A549 (cell line): ENCODE measurements at regions not wholly inside any gene's neighbourhood (a gene's known extent, or its start where the extent isn't known, plus 50 kb on each side); places are given as distances from the start of the nearest gene placed in this dataset.

Experiments used
- ATAC-seq, 2 experiments: fragments of 200-7000 bp in 1 of 2; fragments of >200 bp in 1 of 2; cut with Nextera tagmentation in 1 of 2; cut with Tn5 transposase in 1 of 2; 3 replicates each; pipeline versions ENCODE4 v1.8.0 to v1.9.1; 2018 to 2020; ENCODE audit warnings: mild to moderate bottlenecking in 1 of 2, moderate library complexity in 1 of 2
- CTCF ChIA-PET: fragments of 300-600 bp; sonication (Branson Sonifier 250); formaldehyde crosslinking; extraction: SDS; loops from one replicate; lab custom pipeline; 2021; ENCODE audit warnings: antibody characterized with exemption, inconsistent platforms; lab: Yijun Ruan, JAX
- POLR2A ChIA-PET: fragments of 350-600 bp; formaldehyde crosslinking; extraction: SDS; loops from one replicate; lab custom pipeline; 2021; ENCODE audit warnings: antibody characterized with exemption, inconsistent platforms; lab: Yijun Ruan, JAX
- DNase-seq, 2 experiments: peaks; one replicate each; pipeline versions ENCODE4 v3.0.0 to v3.0.0-alpha.2; 2011 to 2016; ENCODE audit warnings: low read depth in 1 of 2, low spot score in 1 of 2
- FAIRE-seq: peaks from 2 replicates; lab custom pipeline; 2011; peaks lifted over from hg19 to GRCh38; lab: Jason Lieb, UNC
- H3K27ac ChIP-seq, 2 experiments: fragments of >200 bp; sonication (Bioruptor Twin); formaldehyde crosslinking; 3 replicates each; pipeline ENCODE4 v1.5.1; 2016 to 2017
- H3K4me1 ChIP-seq: fragments of >200 bp; sonication (Bioruptor Twin); formaldehyde crosslinking; 3 replicates; pipeline ENCODE4 v1.6.1; 2016
- H3K4me2 ChIP-seq: fragments of >200 bp; sonication (Bioruptor Twin); formaldehyde crosslinking; 3 replicates; pipeline ENCODE4 v1.6.1; 2016
- H3K4me3 ChIP-seq: fragments of >200 bp; sonication (Bioruptor Twin); formaldehyde crosslinking; 3 replicates; pipeline ENCODE4 v1.5.1; 2016
- H3K9me3 ChIP-seq: fragments of >200 bp; sonication (Bioruptor Twin); formaldehyde crosslinking; 3 replicates; pipeline ENCODE4 v1.6.1; 2016
- CHD2 ChIP-seq: fragments of 150-350 bp; IDR thresholded peaks from 2 replicates; pipeline ENCODE4 v1.6.1; 2014; ENCODE audit warnings: low read length; ENCODE audit not compliant: partially characterized antibody
- EHF ChIP-seq: fragments of 250-450 bp; sonication (Bioruptor Pico); IDR thresholded peaks from 2 replicates; pipeline ENCODE4 v1.5.0; 2020; ENCODE audit warnings: mild to moderate bottlenecking
- EHMT2 ChIP-seq: fragments of 200-600 bp; sonication (generic); IDR thresholded peaks from 2 replicates; pipeline ENCODE4 v1.6.1; 2016; ENCODE audit warnings: antibody characterized with exemption, low read depth, mild to moderate bottlenecking, moderate library complexity
- GATA3 ChIP-seq: IDR thresholded peaks from 2 replicates; pipeline ENCODE4 v1.6.1; 2012; ENCODE audit warnings: borderline replicate concordance
- HDAC2 ChIP-seq: fragments of 200-600 bp; sonication (generic); IDR thresholded peaks from 2 replicates; pipeline ENCODE4 v1.6.1; 2016
- HEYL ChIP-seq: fragments of 250-450 bp; sonication (Bioruptor Pico); IDR thresholded peaks from 2 replicates; pipeline ENCODE4 v1.8.0; 2021; ENCODE audit warnings: mild to moderate bottlenecking, moderate library complexity
- HOXB13 ChIP-seq: fragments of 250-450 bp; sonication (Bioruptor Pico); IDR thresholded peaks from 2 replicates; pipeline ENCODE4 v1.5.0; 2020; ENCODE audit warnings: low read depth, mild to moderate bottlenecking, moderate library complexity
- MAZ ChIP-seq: fragments of 150-350 bp; IDR thresholded peaks from 2 replicates; pipeline ENCODE4 v1.6.1; 2014; ENCODE audit warnings: antibody characterized with exemption, low read depth, low read length, borderline replicate concordance
- MYC ChIP-seq: IDR thresholded peaks from 2 replicates; pipeline ENCODE4 v1.6.1; 2012; ENCODE audit warnings: mild to moderate bottlenecking, inconsistent platforms, low read length, improper control_type of control experiment, borderline replicate concordance
- NFE2L2 ChIP-seq: fragments of 150-350 bp; conservative IDR thresholded peaks from 2 replicates; pipeline ENCODE4 v1.6.1; 2014; ENCODE audit warnings: low read length
- NPAS2 ChIP-seq: fragments of 250-450 bp; sonication (Bioruptor Pico); IDR thresholded peaks from 2 replicates; pipeline ENCODE4 v1.8.0; 2022; ENCODE audit warnings: mild to moderate bottlenecking, moderate library complexity, borderline replicate concordance
- NR3C1 ChIP-seq: fragments of >200 bp; sonication (Bioruptor Twin); formaldehyde crosslinking; IDR thresholded peaks from 3 replicates; pipeline ENCODE4 v1.6.1; 2017
- POLR2A ChIP-seq: IDR thresholded peaks from 2 replicates; pipeline ENCODE4 v1.6.1; 2012; ENCODE audit warnings: mild to moderate bottlenecking, low read length
- RFX5 ChIP-seq: fragments of 450-650 bp; IDR thresholded peaks from 2 replicates; pipeline ENCODE4 v1.7.1; 2014; ENCODE audit warnings: antibody characterized with exemption, mild to moderate bottlenecking, moderate library complexity
- SREBF2 ChIP-seq: fragments of 450-650 bp; IDR thresholded peaks from 2 replicates; pipeline ENCODE4 v1.6.1; 2014; ENCODE audit warnings: mild to moderate bottlenecking, moderate library complexity
- ZFP36 ChIP-seq: fragments of 450-650 bp; IDR thresholded peaks from 2 replicates; pipeline ENCODE4 v1.6.1; 2014; ENCODE audit warnings: borderline replicate concordance; ENCODE audit not compliant: partially characterized antibody
- ZNF302 ChIP-seq: fragments of 250-450 bp; sonication (Bioruptor Pico); IDR thresholded peaks from 2 replicates; pipeline ENCODE4 v1.9.0; 2021; ENCODE audit warnings: inconsistent platforms, mild to moderate bottlenecking, moderate library complexity
- ZSCAN20 ChIP-seq: fragments of 250-450 bp; sonication (Bioruptor Pico); IDR thresholded peaks from 2 replicates; pipeline ENCODE4 v1.8.0; 2022; ENCODE audit warnings: mild to moderate bottlenecking, moderate library complexity
- WGBS: methylation state at CpG from one replicate; pipeline ENCODE4 v1.1.6; 2017; ENCODE audit errors: missing lambda C conversion rate; 5-methylcytosine and 5-hydroxymethylcytosine counted together
- TF ChIP-seq, protein P1 (sequence below): fragments of 450-650 bp; IDR thresholded peaks from 2 replicates; pipeline ENCODE4 v1.6.1; 2014; ENCODE audit warnings: antibody characterized with exemption
- TF ChIP-seq, protein P2 (sequence below): fragments of 250-450 bp; sonication (Bioruptor Pico); IDR thresholded peaks from 2 replicates; pipeline ENCODE4 v1.5.0; 2021; ENCODE audit warnings: mild to moderate bottlenecking, moderate library complexity, borderline replicate concordance

DNA sequence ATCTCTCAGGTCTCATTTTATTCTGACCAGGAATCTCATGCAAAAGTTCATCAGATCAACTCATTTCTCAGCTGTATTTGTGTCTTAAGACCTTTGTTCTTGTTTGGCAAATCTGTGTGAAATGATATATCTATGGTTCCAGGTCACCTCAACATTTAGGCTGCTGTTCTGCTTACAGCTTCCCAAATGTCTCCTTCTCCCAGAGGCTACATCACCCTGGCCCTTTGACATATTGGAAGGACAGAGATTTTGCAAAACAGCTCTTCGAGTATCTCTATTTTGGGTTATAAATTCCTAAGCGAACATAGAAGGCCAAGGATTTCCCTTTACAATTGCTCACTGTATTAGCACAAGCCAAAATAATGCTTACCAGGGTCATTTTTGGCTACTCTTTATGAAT lies 57.5 kb upstream of the GIMD1 start:
- no peaks in the 10 kb centered on the region for H3K9me3 ChIP-seq
- no peak overlapping the region for H3K4me2 ChIP-seq
- no peak for DNase-seq
- ChIA-PET POLR2A (no interaction called here), CTCF (interaction anchor here (1.2 kb wide), 1 partner anchor 11 kb away, joined by 4 read pairs; no protein-coding TSS in a partner anchor)
- H3K4me1 ChIP-seq = peaks cover 14% of the 10 kb centered on the region
- no peak overlapping the region for H3K4me3 ChIP-seq
- 61% methylated on average over 2 of the region's 2 CpGs for WGBS
- TF ChIP-seq ZNF302 (CRISPR knock-in tag) (no peak), HEYL (CRISPR knock-in tag) (no peak), SREBF2 (no peak), EHF (no peak), CHD2 (no peak), POLR2A (no peak)
- H3K27ac ChIP-seq = no peak overlapping the region
- no peak for FAIRE-seq
- ATAC-seq = no peak

DNA sequence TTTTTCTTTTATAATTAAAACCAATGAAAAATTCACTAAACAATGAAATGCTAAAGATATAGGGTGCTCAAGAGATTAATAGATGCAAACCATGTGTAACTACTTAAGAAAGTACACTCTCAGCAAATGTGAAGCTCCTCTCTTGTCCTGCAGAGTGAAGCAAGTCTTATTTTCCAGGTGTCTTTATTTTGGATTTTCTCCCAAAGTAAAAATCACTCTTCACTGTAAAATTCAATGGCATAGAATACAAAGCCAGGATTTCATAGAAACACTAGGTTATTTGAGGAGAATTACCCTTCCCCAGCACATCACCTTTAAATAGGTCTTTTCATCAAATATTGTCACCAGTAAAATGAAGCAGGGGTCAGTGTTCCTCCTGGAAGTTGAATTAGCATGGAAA lies 57.0 kb upstream of the GIMD1 start:
- no peak overlapping the region for H3K4me2 ChIP-seq
- ChIA-PET POLR2A (no interaction called here), CTCF (interaction anchor here (1.2 kb wide), 1 partner anchor 10 kb away, joined by 4 read pairs; no protein-coding TSS in a partner anchor)
- H3K9me3 ChIP-seq = no peaks in the 10 kb centered on the region
- ATAC-seq = no peak
- FAIRE-seq = no peak
- DNase-seq = no peak
- no peak for TF ChIP-seq MAZ
- no peak for TF ChIP-seq ZSCAN20 (CRISPR knock-in tag)
- no peak for TF ChIP-seq NFE2L2
- TF ChIP-seq GATA3 = no peak
- TF ChIP-seq, protein P1, sequence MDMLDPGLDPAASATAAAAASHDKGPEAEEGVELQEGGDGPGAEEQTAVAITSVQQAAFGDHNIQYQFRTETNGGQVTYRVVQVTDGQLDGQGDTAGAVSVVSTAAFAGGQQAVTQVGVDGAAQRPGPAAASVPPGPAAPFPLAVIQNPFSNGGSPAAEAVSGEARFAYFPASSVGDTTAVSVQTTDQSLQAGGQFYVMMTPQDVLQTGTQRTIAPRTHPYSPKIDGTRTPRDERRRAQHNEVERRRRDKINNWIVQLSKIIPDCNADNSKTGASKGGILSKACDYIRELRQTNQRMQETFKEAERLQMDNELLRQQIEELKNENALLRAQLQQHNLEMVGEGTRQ = no peak
- no peak for TF ChIP-seq HOXB13 (CRISPR knock-in tag)
- TF ChIP-seq EHMT2 = no peak
- no peak overlapping the region for H3K4me3 ChIP-seq
- H3K4me1 ChIP-seq = peaks cover 14% of the 10 kb centered on the region
- H3K27ac ChIP-seq = no peak overlapping the region

DNA sequence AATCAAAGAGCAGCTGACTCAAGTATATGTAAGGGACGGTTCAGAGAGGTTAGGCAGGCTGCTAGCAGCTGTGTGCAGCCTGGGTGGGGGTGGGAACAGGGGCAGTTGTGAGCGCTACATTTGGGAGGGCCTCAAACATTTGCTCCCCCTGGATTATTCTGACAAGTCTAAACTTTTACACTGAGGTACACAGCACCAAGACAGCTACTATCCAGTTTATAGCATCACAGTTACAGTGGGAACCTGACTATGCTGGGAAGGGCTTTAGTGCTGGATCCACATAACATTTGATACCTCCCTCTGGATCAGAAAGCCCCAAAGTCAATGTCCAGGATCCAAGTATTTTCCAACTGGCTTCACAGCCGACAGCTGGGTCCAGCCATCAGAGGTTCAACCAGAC lies 55.8 kb upstream of the GIMD1 start:
- Histone ChIP-seq H3K4me1 (peaks cover 14% of the 10 kb centered on the region), H3K4me2 (no peak overlapping the region), H3K4me3 (no peak overlapping the region), H3K27ac (no peak overlapping the region), H3K9me3 (no peaks in the 10 kb centered on the region)
- WGBS = 72% methylated on average over 2 of the region's 3 CpGs
- ATAC-seq = no peak
- CTCF ChIA-PET = no interaction called here
- POLR2A ChIA-PET = no interaction called here
- TF ChIP-seq, protein P2, sequence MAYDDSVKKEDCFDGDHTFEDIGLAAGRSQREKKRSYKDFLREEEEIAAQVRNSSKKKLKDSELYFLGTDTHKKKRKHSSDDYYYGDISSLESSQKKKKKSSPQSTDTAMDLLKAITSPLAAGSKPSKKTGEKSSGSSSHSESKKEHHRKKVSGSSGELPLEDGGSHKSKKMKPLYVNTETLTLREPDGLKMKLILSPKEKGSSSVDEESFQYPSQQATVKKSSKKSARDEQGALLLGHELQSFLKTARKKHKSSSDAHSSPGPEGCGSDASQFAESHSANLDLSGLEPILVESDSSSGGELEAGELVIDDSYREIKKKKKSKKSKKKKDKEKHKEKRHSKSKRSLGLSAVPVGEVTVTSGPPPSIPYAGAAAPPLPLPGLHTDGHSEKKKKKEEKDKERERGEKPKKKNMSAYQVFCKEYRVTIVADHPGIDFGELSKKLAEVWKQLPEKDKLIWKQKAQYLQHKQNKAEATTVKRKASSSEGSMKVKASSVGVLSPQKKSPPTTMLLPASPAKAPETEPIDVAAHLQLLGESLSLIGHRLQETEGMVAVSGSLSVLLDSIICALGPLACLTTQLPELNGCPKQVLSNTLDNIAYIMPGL (CRISPR knock-in tag) = no peak
- no peak for TF ChIP-seq NPAS2 (CRISPR knock-in tag)
- TF ChIP-seq CHD2 = no peak
- TF ChIP-seq ZNF302 (CRISPR knock-in tag) = no peak
- no peak for TF ChIP-seq HDAC2
- no peak for DNase-seq
- no peak for FAIRE-seq

DNA sequence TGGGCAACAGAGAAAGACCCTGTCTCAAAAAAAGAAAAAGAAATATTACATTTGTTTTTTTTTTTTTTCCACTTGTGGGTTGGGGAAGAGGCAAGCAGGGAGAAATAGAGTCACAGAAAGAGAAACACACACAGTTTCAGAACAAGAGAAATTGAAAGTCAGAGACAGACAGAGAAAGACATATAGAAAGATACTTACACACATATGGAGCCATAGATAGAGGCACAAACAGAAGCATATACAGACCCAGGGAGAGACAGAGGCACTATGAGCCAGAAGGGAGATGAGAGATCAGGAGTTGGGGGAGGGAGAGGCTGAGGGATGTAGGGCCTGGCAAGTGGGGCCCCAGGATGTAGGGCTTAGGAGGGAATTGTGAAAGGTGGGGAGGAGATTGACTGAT lies 55.2 kb upstream of the GIMD1 start:
- CTCF ChIA-PET = no interaction called here
- no peak for FAIRE-seq
- H3K4me2 ChIP-seq = no peak overlapping the region
- H3K4me1 ChIP-seq = peaks cover 14% of the 10 kb centered on the region
- TF ChIP-seq RFX5 = no peak
- TF ChIP-seq NR3C1 = no peak
- no peak for TF ChIP-seq MYC
- TF ChIP-seq ZFP36 = no peak
- TF ChIP-seq POLR2A = no peak
- TF ChIP-seq, all 56 proteins: peak for 0
- no peak for ATAC-seq
- no peak overlapping the region for H3K4me3 ChIP-seq
- POLR2A ChIA-PET = no interaction called here
- no peak overlapping the region for H3K27ac ChIP-seq
- no peak for DNase-seq
- H3K9me3 ChIP-seq = no peaks in the 10 kb centered on the region
